ENCODE measurements at regions not wholly inside any gene's neighbourhood (a gene's known extent, or its start where the extent isn't known, plus 50 kb on each side); places are given as distances from the start of the nearest gene placed in this dataset.

GRCh38 chr12:82097877-82098276, 260.3 kb downstream of the CCDC59 start:
- in situ Hi-C loops (cut with HindIII; ENCODE audit: low pct_ligation_motif_present, low sequenced_read_pairs), result no loop called here
- TF ChIP-seq, protein P1, sequence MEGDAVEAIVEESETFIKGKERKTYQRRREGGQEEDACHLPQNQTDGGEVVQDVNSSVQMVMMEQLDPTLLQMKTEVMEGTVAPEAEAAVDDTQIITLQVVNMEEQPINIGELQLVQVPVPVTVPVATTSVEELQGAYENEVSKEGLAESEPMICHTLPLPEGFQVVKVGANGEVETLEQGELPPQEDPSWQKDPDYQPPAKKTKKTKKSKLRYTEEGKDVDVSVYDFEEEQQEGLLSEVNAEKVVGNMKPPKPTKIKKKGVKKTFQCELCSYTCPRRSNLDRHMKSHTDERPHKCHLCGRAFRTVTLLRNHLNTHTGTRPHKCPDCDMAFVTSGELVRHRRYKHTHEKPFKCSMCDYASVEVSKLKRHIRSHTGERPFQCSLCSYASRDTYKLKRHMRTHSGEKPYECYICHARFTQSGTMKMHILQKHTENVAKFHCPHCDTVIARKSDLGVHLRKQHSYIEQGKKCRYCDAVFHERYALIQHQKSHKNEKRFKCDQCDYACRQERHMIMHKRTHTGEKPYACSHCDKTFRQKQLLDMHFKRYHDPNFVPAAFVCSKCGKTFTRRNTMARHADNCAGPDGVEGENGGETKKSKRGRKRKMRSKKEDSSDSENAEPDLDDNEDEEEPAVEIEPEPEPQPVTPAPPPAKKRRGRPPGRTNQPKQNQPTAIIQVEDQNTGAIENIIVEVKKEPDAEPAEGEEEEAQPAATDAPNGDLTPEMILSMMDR (IDR thresholded peaks at IDR 0.05; ENCODE audit: low read depth, low read length, missing control alignments), result no peak
- DNase-seq, result no peak
- Histone ChIP-seq H3K27me3 (replicated peaks) (no peaks in the 10 kb centered on the region), H3K4me3 (ENCODE audit: low read depth, low read length) (no peak overlapping the region), H3K36me3 (replicated peaks) (no peaks in the 10 kb centered on the region), H3K27ac (no peak overlapping the region)

DNA sequence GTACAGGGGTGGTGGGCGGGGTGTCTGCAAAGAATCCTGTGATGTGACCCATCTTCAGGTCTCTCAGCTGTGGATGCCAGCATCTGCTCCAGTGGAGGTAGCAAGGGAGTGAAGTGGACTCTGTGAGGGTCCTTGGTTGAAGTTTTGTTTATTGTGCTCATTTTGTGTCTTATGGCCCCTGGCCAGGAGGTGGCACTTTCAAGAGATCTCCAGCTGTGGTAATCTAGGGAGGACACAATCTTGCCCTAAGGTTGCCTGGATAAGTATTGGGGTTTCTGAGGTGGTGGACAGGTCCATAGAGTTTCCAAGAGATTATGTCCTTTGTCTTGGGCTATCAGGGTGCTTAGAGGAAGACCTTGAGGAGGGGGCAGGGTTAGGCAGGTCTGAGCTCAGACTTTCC, 260.7 kb downstream of the CCDC59 start:
- H3K27me3 ChIP-seq (replicated peaks), result no peaks in the 10 kb centered on the region
- H3K36me3 ChIP-seq (replicated peaks), result no peaks in the 10 kb centered on the region
- in situ Hi-C loops (cut with HindIII; ENCODE audit: low pct_ligation_motif_present, low sequenced_read_pairs), result no loop called here
- H3K27ac ChIP-seq, result no peak overlapping the region
- DNase-seq, result no peak
- H3K4me3 ChIP-seq (ENCODE audit: low read depth, low read length), result no peak overlapping the region
- TF ChIP-seq, protein P1 (IDR thresholded peaks at IDR 0.05; ENCODE audit: low read depth, low read length, missing control alignments), result no peak

DNA sequence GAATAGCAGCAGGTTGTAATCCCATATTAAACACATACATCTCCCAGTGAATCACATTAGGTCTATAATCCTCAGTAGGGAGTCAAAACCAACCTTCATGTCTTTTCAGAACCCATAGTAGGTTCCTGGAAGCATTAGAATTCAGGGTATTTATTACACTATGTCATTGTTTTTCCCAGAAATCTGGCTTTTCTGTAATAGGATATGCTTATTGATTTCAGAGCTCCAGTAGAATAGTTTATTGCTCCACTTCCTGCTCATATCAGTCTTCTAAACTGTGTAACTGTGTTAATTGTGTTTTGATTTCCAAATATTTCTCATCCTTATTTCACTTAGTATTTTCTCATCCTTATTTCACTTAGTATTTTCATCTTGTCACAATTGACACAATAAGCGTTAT, 268.0 kb downstream of the CCDC59 start:
- Histone ChIP-seq H3K4me3 (ENCODE audit: low read depth, low read length) (no peak overlapping the region), H3K27me3 (replicated peaks) (no peaks in the 10 kb centered on the region), H3K36me3 (replicated peaks) (no peaks in the 10 kb centered on the region), H3K27ac (no peak overlapping the region)
- TF ChIP-seq, protein P1 (IDR thresholded peaks at IDR 0.05; ENCODE audit: low read depth, low read length, missing control alignments), result no peak
- no peak for DNase-seq
- in situ Hi-C loops (cut with HindIII; ENCODE audit: low pct_ligation_motif_present, low sequenced_read_pairs), result no loop called here

DNA sequence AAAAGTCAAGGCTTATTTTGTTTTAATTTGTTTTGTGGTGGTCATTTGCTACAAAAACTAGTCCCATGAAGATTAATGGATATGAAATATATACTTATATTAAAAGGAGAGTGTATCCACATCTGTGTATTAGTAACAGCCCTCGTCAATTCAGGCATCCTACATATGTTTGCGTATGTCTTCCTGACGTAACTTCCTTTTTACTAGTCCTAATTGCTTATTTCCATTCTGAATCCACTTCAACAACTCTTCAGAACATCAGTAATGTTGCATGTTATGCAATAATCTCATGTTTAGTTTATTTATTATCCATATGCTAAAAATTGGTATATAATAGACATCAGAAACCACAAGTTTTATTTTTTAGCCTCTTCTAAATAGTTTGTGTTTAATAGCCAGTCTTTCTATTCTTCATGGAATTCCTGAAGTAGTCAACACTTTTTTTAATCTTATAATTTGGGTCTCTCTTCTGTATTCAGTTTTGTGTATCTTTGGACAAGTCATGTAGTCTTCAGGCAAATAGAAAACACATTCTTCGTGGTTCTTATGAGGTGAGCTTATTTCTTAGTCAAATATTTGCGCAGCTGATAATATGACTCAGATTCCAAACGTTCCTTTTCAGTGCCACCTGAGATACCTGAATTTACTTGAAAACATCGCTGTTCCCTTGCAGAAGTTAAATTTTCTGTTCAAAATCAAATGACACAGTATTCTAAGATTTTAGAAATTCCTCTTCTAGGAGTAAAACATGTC, 268.6 kb downstream of the CCDC59 start:
- H3K27ac ChIP-seq, result no peak overlapping the region
- H3K27me3 ChIP-seq (replicated peaks), result no peaks in the 10 kb centered on the region
- H3K4me3 ChIP-seq (ENCODE audit: low read depth, low read length), result no peak overlapping the region
- TF ChIP-seq, protein P1 (IDR thresholded peaks at IDR 0.05; ENCODE audit: low read depth, low read length, missing control alignments), result no peak
- no peaks in the 10 kb centered on the region for H3K36me3 ChIP-seq (replicated peaks)
- in situ Hi-C loops (cut with HindIII; ENCODE audit: low pct_ligation_motif_present, low sequenced_read_pairs), result no loop called here
- DNase-seq, result no peak

- Histone ChIP-seq H3K36me3 (replicated peaks) (no peaks in the 10 kb centered on the region), H3K27ac (no peak overlapping the region), H3K27me3 (replicated peaks) (no peaks in the 10 kb centered on the region), H3K4me3 (ENCODE audit: low read depth, low read length) (no peak overlapping the region)
- no peak for DNase-seq
- TF ChIP-seq, protein P1 (IDR thresholded peaks at IDR 0.05; ENCODE audit: low read depth, low read length, missing control alignments), result no peak
- in situ Hi-C loops (cut with HindIII; ENCODE audit: low pct_ligation_motif_present, low sequenced_read_pairs), result no loop called here
Measured at GRCh38 chr12:82082501-82082900, 275.7 kb downstream of the CCDC59 start.
